HEK293 (cell line): ENCODE measurements at regions not wholly inside any gene's neighbourhood (a gene's known extent, or its start where the extent isn't known, plus 50 kb on each side); places are given as distances from the start of the nearest gene placed in this dataset.

ENCODE experiments used
- CTCF ChIA-PET: fragments of 350-600 bp; formaldehyde crosslinking; extraction: SDS; loops from one replicate; lab custom pipeline; 2021; ENCODE audit warnings: antibody characterized with exemption; lab: Yijun Ruan, JAX
- POLR2A ChIA-PET: fragments of 300-600 bp; formaldehyde crosslinking; extraction: SDS; loops from one replicate; lab custom pipeline; 2020; ENCODE audit warnings: antibody characterized with exemption, inconsistent platforms; lab: Yijun Ruan, JAX
- H3K27ac ChIP-seq: fragments of 200-500 bp; sonication (Bioruptor generic); 2 replicates; pipeline ENCODE4 v1.5.1; 2014; ENCODE audit warnings: low read depth, low read length, control low read depth, inconsistent platforms; ENCODE audit errors: extremely low read depth
- H3K36me3 ChIP-seq, 2 experiments: fragments of 200-500 bp in 1 of 2; sonication (Bioruptor generic) in 1 of 2; 1 replicate in 1 of 2; 2 replicates in 1 of 2; pipeline ENCODE4 v1.5.1; 2014 to 2017; ENCODE audit warnings: inconsistent platforms in 2 of 2, low read length in 2 of 2; ENCODE audit not compliant: control insufficient read depth in 2 of 2, insufficient read depth in 1 of 2
- H3K4me1 ChIP-seq: fragments of 200-500 bp; sonication (Bioruptor generic); 2 replicates; pipeline ENCODE4 v1.5.1; 2014; ENCODE audit warnings: mild to moderate bottlenecking, low read length, inconsistent platforms; ENCODE audit not compliant: control insufficient read depth, insufficient read depth
- H3K4me3 ChIP-seq: 2 replicates; pipeline ENCODE4 v1.5.1; 2011; ENCODE audit warnings: low read depth, mild to moderate bottlenecking, control low read depth, low read length, moderate library complexity
- H3K9me3 ChIP-seq: fragments of 200-500 bp; sonication (Bioruptor generic); 2 replicates; pipeline ENCODE4 v1.5.1; 2014; ENCODE audit warnings: low read depth, low read length, inconsistent platforms; ENCODE audit not compliant: control insufficient read depth, insufficient read depth
- ATF2 ChIP-seq: fragments of 450-650 bp; formaldehyde crosslinking; IDR thresholded peaks from 2 replicates; pipeline ENCODE4 v1.5.1; 2016; ENCODE audit warnings: missing biosample characterization, missing genetic modification characterization, low read depth
- BCL11B ChIP-seq: fragments of 450-650 bp; formaldehyde crosslinking; IDR thresholded peaks from 2 replicates; pipeline ENCODE4 v1.5.1; 2016; ENCODE audit warnings: low read depth, missing biosample characterization, missing genetic modification characterization
- KLF17 ChIP-seq: fragments of 450-650 bp; formaldehyde crosslinking; IDR thresholded peaks from 2 replicates; pipeline ENCODE4 v1.5.1; 2016; ENCODE audit warnings: missing biosample characterization, missing genetic modification characterization
- PRDM6 ChIP-seq: fragments of 450-650 bp; formaldehyde crosslinking; IDR thresholded peaks from 2 replicates; pipeline ENCODE4 v1.5.1; 2017; ENCODE audit warnings: missing biosample characterization, missing genetic modification characterization
- TSHZ1 ChIP-seq: fragments of 450-650 bp; formaldehyde crosslinking; IDR thresholded peaks from 2 replicates; pipeline ENCODE4 v1.5.1; 2016; ENCODE audit warnings: missing biosample characterization, missing genetic modification characterization, borderline replicate concordance
- ZNF10 ChIP-seq: fragments of 450-650 bp; formaldehyde crosslinking; IDR thresholded peaks from 2 replicates; pipeline ENCODE4 v1.5.1; 2017; ENCODE audit warnings: missing biosample characterization, missing genetic modification characterization
- ZNF16 ChIP-seq: fragments of 450-650 bp; formaldehyde crosslinking; IDR thresholded peaks from 2 replicates; pipeline ENCODE4 v1.5.1; 2016; ENCODE audit warnings: low read depth, missing biosample characterization, missing genetic modification characterization
- ZNF221 ChIP-seq: fragments of 450-650 bp; formaldehyde crosslinking; IDR thresholded peaks from 2 replicates; pipeline ENCODE4 v1.5.1; 2017; ENCODE audit warnings: missing biosample characterization, missing genetic modification characterization, borderline replicate concordance
- ZNF354C ChIP-seq: fragments of 450-650 bp; formaldehyde crosslinking; IDR thresholded peaks from 2 replicates; pipeline ENCODE4 v1.5.1; 2016; ENCODE audit warnings: missing biosample characterization, missing genetic modification characterization, low read depth, borderline replicate concordance
- ZNF366 ChIP-seq: fragments of 450-650 bp; formaldehyde crosslinking; conservative IDR thresholded peaks from 2 replicates; pipeline ENCODE4 v1.5.1; 2016; ENCODE audit warnings: missing biosample characterization, missing genetic modification characterization
- ZNF473 ChIP-seq: fragments of 450-650 bp; formaldehyde crosslinking; IDR thresholded peaks from 2 replicates; pipeline ENCODE4 v1.5.1; 2017; ENCODE audit warnings: missing biosample characterization, missing genetic modification characterization
- ZNF596 ChIP-seq: fragments of 450-650 bp; IDR thresholded peaks from 2 replicates; pipeline ENCODE4 v1.5.0; 2018; ENCODE audit warnings: missing biosample characterization, mild to moderate bottlenecking, missing genetic modification characterization, moderate library complexity
- ZNF791 ChIP-seq: fragments of 450-650 bp; formaldehyde crosslinking; IDR thresholded peaks from 2 replicates; pipeline ENCODE4 v1.5.1; 2016; ENCODE audit warnings: missing biosample characterization, missing genetic modification characterization
- TF ChIP-seq, protein P1 (sequence below): fragments of 450-650 bp; formaldehyde crosslinking; IDR thresholded peaks from 2 replicates; pipeline ENCODE4 v1.5.0; 2017; ENCODE audit warnings: missing biosample characterization, missing genetic modification characterization, borderline replicate concordance
- TF ChIP-seq, protein P2 (sequence below): fragments of 450-650 bp; formaldehyde crosslinking; IDR thresholded peaks from 2 replicates; pipeline ENCODE4 v1.5.1; 2017; ENCODE audit warnings: missing biosample characterization, missing genetic modification characterization

DNA sequence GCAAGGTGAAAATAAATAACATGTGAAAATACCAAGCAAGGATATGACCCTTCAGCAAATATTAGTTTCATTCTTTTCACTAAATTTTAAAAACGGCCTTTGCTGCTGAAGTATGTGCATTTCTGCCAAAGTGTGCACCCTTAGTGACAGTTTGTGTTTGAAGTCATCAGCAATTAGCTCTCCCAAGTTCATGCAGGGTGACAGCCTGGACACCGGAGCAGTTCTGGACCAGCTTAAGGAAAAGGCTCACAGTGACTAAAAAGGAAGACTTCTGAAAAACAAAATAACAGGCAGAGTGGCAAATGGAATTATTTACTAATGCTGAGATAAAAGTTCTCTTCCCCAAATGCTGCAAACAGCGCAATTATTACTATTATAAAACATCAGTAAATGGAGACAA is 69.3 kb upstream of the NEBL start (continued):
- no peak for TF ChIP-seq ZNF473

DNA sequence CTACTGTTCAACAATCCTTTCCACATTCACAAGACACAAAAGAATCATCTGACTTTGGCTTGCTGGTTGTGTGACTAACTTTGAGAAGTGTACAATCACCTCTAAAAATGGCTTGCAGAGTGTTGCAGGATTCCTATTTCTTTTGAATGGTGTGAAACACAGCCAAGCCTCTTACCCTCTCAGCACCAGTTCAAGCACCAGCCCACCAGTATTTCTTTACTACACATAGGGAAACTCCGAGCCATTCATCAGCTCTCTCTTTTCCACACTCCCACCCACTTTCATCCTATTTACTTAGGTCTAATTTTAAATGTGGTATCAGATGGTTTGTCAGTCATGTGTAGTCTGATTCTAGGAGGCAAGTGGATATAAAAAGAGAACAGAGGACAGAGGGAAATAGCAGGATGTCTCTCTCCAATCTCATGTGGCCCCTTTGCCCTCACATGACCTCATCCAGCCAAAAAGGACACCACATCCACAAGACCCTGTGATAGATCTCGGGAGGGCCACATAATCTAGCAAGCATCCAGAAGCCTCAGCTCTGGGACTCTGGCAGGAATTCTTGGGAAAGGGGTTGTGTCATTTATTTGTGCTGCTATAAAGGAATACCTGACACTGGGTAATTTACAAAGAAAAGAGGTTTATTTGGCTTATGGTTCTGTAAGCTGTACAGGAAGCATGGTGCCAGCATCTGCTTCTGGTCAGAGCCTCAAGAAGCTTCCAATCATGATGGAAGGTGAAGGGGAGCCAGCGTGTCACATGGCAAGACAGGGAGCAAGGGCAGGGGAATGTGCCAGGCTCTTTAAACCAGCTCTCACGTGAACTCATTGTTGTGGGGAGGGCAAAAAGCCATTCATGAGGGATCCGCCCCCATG is 66.8 kb upstream of the NEBL start:
- POLR2A ChIA-PET = no interaction called here
- Histone ChIP-seq H3K36me3 (no peaks in the 10 kb centered on the region), H3K27ac (no peak overlapping the region), H3K4me1 (no peaks in the 10 kb centered on the region), H3K4me3 (no peak overlapping the region), H3K9me3 (no peaks in the 10 kb centered on the region)
- CTCF ChIA-PET = no interaction called here
- TF ChIP-seq ZNF791 (tag by site-specific recombination) (no peak), ZNF16 (no peak), ZNF366 (tag by site-specific recombination) (no peak), PRDM6 (no peak)
- TF ChIP-seq, protein P1, sequence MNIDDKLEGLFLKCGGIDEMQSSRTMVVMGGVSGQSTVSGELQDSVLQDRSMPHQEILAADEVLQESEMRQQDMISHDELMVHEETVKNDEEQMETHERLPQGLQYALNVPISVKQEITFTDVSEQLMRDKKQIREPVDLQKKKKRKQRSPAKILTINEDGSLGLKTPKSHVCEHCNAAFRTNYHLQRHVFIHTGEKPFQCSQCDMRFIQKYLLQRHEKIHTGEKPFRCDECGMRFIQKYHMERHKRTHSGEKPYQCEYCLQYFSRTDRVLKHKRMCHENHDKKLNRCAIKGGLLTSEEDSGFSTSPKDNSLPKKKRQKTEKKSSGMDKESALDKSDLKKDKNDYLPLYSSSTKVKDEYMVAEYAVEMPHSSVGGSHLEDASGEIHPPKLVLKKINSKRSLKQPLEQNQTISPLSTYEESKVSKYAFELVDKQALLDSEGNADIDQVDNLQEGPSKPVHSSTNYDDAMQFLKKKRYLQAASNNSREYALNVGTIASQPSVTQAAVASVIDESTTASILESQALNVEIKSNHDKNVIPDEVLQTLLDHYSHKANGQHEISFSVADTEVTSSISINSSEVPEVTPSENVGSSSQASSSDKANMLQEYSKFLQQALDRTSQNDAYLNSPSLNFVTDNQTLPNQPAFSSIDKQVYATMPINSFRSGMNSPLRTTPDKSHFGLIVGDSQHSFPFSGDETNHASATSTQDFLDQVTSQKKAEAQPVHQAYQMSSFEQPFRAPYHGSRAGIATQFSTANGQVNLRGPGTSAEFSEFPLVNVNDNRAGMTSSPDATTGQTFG (tag by site-specific recombination) = no peak

GRCh38 chr10:20963056-20963455 is 65.9 kb upstream of the NEBL start:
- Histone ChIP-seq H3K4me3 (no peak overlapping the region), H3K36me3 (no peaks in the 10 kb centered on the region), H3K4me1 (peaks cover 3% of the 10 kb centered on the region; the same call in 1 of the 2 replicates), H3K27ac (no peak overlapping the region), H3K9me3 (no peaks in the 10 kb centered on the region)
- ChIA-PET POLR2A (no interaction called here), CTCF (no interaction called here)
- TF ChIP-seq ZNF10 (tag by site-specific recombination) (no peak), BCL11B (tag by site-specific recombination) (no peak), TSHZ1 (no peak), ZNF221 (tag by site-specific recombination) (no peak), ATF2 (tag by site-specific recombination) (no peak), ZNF354C (tag by site-specific recombination) (no peak), ZNF596 (no peak), KLF17 (tag by site-specific recombination) (no peak)
- TF ChIP-seq, protein P2, sequence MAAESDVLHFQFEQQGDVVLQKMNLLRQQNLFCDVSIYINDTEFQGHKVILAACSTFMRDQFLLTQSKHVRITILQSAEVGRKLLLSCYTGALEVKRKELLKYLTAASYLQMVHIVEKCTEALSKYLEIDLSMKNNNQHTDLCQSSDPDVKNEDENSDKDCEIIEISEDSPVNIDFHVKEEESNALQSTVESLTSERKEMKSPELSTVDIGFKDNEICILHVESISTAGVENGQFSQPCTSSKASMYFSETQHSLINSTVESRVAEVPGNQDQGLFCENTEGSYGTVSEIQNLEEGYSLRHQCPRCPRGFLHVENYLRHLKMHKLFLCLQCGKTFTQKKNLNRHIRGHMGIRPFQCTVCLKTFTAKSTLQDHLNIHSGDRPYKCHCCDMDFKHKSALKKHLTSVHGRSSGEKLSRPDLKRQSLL (tag by site-specific recombination) = no peak
